GM18502 (cell line): ENCODE measurements at regions not wholly inside any gene's neighbourhood (a gene's known extent, or its start where the extent isn't known, plus 50 kb on each side); places are given as distances from the start of the nearest gene placed in this dataset.

Experiments used
- ATAC-seq: cut with Tn5 transposase; IDR thresholded peaks from one replicate; pipeline ENCODE4 v1.9.1; 2021; ENCODE audit warnings: mild to moderate bottlenecking; ENCODE audit not compliant: unreplicated experiment, poor library complexity

DNA sequence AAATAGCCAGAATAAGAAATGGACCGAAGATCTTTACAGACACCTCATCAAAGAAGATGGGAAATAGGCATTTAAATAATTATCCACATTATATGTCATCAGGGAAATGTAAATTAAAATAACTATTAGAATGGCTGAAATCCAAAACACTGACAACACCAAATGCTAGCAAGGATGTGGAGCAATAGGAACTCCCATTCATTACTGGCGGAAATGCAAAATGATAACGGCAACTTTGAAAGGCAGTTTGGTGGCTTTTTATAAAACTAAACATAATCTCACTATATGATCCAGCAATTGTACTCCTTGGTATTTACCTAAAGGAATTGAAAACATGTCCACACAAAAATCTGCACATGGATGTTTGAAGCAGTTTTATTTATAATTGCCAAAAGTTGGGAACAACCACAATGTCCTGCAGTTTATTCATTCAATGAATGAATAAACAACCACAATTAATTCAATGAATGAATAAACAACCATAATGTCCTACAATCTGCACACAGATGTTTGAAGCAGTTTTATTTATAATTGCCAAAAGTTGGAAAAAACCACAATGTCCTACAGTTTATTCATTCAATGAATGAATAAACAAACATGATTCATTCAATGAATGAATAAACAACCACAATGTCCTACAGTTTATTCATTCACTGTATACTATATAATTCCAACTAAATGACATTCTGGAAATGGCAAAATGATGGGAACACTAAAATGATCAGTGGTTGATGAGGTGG lies 117.6 kb upstream of the PCDH18 start:
- no peak for ATAC-seq

DNA sequence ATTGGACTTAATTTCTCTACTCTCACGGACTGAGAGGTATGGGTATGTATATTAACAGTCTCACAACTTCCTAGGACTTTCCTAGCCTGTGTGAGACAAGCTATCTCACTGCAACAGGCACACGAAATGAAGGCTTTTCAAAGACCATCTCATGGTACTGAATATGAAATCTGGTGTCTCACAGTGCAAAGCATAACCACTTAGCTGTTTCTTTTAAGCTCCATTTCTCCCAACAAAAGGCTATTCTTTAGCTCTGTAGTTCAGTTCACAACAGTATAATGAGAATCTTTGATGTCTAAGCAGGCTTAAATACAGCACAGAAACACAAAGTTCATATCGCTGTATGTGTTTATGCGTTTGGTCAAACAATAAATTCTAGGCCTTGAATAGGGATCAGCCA lies 116.2 kb upstream of the PCDH18 start:
- ATAC-seq, result no peak

DNA sequence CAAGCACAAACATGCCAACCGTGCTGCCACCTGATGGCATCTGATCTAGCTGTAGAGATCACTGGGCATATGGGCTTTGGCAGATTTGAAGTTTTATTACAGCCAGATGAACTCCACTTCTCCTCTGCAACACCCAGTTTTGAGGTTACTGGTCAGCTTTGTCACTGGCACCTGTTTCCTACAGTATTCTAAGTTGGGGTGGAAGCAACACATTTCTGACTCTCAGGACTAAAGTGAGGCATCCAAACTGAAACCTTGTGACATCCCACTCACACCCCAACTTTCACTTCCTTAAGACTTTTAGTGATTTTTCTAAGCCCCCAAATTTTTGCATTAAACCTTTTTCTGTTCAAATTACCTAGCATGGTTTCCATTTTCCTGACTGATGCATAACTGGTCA lies 115.1 kb upstream of the PCDH18 start:
- ATAC-seq, result peak; percentile 91

DNA sequence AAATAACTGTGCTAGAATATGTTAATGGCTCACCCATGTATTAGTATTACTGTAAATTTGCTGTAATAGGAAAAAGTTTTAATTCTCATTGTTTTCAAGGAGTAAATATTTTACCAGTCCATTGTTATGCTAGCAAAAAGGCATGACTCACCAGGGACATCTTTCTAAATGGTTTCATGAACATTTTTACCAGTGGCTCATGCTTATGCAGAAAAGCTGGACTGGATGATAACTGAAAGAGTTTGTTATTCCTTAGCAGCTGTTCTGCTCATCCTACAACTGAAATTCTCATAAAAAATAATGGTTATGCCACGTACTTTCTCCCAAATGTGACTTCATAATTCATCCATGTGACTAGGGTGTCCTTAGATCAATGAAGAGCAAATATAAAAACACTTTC lies 111.9 kb upstream of the PCDH18 start:
- no peak for ATAC-seq

DNA sequence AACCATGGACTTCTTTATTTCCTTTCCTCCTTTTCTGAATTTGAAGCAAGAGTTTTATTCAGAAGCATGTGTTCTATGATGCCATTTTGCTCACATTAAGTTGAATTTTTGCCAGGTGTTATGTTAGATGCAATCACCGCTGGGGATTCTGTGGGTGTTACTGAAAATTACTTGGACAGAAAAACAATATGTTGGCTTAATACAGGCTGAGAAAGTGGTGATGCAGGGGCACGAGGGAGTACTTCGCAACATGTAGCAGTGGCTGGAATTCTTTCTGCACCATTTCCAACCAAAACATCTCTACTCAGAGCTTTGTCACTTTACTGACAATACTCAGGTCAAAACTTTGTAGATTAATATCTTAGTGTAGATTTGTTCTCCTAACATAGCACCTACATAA lies 109.2 kb upstream of the PCDH18 start:
- ATAC-seq, result no peak

DNA sequence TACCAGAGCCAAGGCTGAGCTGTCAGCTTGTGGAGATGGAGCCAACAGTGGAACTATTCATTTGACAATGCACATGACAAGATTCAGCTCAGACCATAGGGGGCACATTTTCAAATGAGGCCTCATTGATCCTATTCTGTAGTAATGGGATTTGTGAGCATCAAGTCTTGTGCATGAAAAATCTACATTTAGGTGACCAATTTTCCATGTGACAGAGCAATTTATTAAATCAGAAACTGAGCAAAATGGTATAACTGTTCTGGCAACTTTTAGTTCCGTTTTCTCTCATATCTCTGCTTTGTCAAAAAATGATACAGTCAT lies 108.5 kb upstream of the PCDH18 start:
- no peak for ATAC-seq

DNA sequence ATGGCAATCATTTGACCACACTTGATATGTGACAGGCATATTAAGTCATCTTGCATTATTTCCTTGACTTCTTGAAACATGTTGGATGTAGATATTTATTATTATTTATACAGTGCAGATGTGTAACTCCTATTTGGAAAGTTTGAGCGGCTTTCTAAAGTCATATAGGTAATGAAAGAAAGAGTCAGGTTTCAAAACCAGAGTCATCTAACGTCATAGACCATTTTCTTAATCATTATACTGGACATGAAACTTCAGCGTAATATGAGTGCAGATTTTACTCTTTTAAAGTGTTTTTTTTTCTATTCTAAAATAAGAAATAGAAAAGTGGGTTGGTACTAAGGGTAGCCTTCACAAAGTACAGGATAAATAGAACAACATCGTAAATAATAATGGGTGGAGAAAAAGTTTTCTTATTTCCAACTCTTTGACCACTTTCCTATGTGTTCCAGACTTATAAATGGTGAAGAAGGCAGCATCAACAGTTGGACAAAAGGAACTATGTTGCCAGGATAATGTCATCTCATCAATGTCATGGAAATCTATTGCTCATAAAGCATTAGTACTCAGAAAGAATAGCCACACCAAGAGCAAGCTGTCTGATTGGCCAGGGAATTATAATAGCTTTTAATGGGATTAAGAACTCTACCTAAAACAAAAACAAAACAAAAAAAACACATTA lies 108.0 kb upstream of the PCDH18 start:
- ATAC-seq, result peak; percentile 77

DNA sequence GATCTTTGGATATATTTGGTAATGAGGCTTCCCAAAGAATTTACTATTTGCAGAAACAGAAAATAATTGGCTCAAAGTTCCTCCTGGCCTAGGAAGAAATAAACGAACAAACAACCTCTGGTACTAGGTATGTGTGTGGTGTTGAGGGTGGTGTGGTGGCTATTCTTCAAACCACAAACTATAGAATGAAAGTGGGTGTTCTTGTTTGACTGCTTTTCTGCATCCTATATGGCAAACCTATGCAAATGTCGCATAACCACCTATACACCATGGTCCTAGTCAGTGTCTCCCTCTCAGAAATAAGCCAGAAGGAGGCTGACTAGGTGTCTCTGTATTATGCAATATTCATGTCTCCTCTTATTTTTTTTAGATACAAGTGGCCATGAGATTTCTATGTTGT lies 106.6 kb upstream of the PCDH18 start:
- peak; percentile 47 for ATAC-seq

DNA sequence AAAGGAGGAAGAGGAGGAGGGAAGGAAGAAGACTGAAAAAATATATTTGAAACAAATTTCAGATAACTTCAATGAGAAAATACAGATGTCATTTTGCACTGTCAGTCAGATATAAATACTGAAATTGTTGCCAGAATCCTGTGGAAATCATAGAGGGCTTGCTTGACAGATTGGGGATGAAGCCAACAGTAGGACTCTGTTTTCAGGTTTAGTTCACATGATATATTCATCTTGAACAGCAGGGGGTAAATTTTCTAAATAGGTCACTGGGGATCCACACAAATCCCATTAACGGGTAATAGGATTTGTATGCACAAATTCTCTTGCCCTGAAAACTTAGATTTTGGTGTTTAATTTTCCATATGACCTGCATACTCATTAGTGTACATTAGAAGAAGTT lies 103.3 kb upstream of the PCDH18 start:
- no peak for ATAC-seq

DNA sequence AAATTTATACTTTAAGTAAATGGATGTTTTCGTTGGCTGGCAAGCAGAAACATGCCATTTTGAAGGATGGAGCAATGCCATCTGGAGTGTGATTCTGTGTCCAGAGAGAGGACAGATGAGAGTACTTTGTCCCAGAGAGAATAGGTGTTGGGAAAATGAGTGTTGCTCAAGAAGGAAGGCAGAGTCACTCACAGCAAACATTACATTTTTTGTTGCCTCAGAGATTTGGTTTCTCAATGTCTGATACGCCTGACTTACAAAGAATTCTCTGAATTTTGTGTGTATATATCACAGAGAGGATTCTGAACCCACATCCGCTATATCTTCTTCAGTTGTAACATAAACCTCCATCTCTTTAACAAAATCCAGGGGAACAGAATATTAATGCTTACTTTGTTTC lies 102.8 kb upstream of the PCDH18 start:
- no peak for ATAC-seq

DNA sequence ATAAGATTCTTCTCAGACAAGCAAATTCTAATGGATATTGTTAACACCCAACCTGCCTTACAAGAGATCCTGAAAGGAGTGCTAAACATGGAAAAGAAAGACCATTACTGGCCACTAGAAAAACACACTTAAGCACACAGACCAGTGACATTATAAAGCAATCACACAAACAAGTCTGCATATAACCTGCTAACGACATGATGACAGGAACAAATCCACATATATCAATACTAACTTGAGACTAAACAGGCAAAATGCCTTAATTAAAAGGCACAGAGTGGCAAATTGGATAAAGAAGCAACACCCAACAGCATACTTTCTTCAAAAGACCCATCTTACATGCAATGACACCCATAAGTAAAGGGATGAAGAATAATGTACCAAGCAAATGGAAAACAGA lies 100.5 kb upstream of the PCDH18 start:
- no peak for ATAC-seq

DNA sequence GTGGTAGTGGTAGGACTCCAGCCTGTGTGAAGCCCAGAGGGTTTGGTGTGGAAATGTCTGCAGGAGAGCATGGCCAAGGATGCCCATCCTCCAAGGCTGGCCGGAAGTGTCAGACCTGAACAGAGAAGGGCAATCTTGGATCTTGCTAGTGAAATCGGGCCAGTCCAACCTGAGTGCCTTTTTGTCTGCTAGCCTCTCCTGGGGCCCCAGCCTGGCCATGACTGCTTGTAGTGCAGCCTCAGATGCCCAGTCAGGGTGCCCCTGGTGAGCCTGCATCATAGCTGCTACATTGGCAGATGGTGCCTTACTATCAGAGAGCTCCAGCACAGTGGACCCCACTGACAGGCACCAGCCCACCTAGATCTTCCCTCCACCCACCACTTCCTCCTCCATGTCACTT lies 99.3 kb upstream of the PCDH18 start:
- ATAC-seq, result no peak

DNA sequence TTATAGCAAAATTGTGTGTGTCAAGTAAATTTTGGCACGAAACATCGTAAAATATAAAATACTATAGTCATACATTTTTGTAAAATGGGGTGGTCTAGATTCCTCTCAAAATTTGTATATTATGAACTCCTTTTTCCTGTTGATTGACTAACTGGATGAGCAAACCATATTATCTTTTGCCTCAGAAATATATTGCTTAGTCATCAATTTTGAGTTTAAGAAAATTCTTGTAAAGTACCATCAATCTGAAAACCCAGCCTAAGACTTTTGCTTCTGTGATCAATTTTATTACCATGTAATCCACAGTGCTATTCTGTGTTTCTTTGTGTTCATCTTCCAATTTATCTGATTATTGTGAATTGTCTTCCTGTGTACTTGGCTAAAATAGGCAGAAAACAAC lies 98.0 kb upstream of the PCDH18 start:
- no peak for ATAC-seq

DNA sequence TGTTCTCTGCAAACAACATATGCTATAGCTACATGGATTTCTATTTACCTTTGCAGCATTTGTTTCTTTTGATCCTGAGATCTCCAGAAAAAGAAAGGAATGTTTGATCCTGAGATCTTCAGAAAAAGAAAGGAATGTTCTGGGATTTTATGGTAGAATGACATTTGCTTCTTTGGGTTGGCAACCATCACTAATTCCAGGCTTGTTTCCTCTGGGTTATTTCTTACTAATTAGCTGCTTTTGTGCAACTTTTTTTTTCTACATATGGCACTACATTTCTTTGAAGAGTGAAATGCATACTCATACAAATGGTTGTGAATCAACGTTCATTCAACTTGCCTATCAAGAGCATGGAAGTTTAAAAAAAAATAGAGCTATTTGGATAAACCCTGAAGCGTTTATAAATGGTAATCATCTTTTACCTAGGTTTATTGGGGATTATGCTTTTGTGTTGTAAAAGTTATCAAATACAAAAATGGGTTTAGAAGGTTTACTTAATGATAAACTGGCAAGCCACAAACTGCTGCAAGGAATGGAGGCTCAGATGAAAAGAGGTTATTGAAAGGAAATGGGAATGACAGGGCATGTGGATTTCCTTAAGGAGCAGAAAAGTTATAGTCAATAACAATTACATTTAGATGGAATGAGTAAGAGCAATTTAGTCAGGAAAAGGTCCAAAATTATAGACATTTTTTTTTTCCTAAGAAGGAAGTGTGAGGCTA lies 95.6 kb upstream of the PCDH18 start:
- no peak for ATAC-seq

DNA sequence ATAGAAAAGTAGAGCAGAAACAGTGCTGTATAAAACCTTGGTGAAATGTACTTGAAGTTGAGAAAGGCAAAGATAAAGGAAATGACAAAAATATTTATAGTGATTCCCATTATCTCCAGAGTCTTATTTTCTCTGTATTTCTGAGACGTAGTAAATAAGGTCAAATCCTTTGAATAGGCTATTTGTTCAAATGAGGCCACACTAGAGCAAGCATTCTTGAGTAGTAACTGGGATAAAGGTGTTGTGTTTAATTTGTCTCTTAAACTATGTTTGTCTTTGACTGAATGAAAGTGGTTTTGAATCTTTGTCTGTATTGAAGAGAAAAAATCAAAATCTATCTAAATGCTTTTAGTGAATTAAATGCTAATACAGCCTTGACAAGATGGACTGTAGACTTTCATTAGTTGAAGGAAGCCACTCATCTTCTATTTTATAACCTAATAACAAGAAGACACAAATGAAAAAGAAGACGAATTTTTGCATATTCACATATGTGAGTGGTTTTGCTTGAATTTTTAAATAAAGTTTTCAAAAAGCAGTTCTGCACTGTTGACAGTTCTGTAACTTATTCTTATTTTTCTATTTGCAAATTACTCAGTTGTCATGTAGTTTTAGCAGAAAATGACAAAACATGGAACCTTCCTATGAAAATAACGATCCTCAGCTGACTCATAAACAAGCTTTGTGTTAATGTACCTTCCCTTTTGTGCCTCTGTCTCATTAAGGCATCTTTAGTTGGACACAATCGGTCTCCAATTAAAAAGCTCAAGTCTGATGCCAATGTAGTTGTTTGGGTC lies 94.8 kb upstream of the PCDH18 start:
- ATAC-seq, result no peak

DNA sequence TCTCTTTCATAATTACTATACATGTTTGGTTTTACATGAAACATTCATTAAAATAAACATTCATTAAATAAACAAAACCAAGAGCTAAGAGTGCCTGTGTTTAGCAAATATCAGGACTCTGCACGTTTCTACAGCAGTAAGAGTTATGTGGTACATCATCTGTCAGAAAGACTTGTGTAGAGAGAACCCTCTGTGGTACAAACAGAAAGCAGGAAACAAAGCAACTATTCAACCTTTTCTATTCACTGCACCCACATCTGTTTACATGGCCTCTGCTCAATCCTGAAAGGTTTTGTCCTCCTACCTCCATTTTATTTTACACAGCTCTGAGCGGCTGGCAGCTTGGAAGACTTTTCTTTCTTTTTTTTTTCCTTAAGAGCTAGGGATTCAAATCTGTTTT lies 90.7 kb upstream of the PCDH18 start:
- ATAC-seq, result no peak

DNA sequence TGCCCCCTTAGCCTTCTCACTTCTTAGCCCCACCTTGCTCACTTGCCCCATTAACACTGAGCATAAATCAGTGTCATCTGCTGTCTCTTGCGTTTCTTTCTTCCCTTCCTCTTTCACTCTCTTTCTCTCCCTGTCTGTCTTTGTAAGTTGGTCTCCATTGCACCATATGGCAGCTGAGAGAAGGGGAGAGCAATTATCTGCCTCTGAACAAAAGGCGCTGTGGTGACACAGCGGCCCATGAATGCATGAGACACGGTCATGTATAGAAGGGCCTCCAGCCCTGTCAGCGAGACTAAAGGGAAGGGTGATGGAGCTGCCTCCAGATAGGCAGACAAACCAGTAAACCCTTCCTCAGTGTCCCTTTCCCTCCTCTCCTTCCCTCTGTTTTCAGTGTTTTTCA lies 88.8 kb upstream of the PCDH18 start:
- no peak for ATAC-seq

DNA sequence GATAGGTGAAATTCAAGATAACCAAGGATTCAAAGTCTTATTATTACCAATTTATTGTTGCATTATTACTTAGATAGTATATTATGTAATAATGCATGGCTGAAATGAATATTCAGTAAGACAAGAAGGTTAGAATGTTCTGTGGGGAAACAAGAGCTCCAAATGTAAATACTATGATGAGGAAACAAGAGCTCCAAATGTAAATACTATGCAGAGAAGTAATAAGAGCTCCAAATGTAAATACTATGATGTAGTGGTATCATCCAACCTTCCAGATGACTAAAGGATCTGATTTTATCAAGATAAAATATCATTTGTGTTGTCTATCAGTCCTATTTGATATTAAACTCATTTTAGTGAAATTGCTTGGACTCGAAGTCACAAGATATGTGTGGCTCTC lies 82.2 kb upstream of the PCDH18 start:
- ATAC-seq, result no peak

DNA sequence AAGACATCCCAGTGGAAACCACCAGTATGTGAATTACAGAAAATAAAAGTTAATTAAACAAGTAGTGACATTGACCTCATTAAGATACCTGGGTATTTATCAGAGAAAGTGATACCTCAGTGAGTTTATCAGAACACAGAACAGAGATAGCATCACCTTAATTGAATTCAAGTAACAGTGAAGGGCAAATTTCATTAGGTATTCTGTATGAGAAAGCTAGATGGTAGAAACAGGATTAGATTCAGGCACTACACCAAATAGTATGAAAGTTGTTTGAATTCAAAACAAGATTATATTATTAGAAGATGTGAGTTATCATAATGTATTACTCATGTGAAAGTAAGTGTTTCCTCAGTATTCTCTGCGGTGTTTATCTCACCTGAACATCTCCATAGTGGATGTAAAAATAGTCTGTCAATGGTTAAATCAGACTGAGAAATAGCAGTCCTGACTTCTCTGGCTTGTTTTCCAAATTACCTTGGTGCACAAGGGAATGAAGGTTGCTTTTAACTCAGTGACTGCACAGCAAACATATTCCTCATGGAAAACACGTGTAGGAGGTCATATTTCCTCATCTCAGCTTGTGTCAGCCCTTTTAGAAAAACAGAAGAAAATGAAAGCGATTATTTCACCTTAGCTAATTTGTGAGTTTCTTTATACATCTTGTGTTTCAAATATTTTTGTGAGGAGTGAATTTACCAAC lies 79.9 kb upstream of the PCDH18 start:
- no peak for ATAC-seq

DNA sequence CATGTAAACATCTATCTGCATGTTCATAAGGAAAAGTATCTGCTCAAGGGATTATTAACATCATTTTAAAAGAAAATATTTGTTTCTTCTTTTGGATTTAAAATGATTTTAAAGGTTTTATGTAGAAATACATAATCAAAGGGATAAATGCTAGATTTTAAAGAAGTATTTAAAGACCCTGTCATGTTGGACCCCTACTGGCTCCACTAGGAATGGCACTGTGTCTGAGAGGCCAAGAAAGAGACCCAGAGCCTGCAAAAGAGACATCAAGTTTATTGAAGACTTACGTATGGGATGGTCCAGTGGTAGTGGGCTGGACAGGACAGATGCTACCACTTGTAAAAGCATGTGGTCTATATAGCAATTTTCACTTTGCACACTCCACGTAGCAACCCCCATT lies 78.7 kb upstream of the PCDH18 start:
- no peak for ATAC-seq
